ENCODE measurements at regions not wholly inside any gene's neighbourhood (a gene's known extent, or its start where the extent isn't known, plus 50 kb on each side); places are given as distances from the start of the nearest gene placed in this dataset.

DNA sequence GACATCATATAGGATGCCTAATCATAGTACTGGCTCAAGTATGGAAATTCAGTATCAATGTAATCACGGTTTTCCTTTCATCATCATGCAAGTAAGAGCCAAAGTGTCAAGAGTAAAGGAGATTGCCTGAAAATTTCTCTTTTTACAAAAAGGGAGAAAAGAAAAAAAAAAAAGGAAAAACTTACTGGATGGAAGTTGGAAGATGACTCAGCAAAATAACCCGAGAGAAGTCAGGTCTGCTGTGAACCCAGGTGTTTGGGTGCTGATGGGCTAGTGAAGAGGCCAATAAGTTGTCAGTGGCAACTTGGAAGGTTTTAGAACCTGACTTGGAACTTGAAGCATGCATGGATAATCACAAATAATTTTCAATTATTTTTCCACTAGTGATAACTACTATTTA lies 441.9 kb upstream of the SLC14A2 start:
- TF ChIP-seq TAF1 (IDR thresholded peaks at IDR 0.05; ENCODE audit: low read depth, low read length) (no peak), SPI1 (IDR thresholded peaks at IDR 0.05; ENCODE audit: low read depth, low read length) (no peak)
